ENCODE measurements at regions not wholly inside any gene's neighbourhood (a gene's known extent, or its start where the extent isn't known, plus 50 kb on each side); places are given as distances from the start of the nearest gene placed in this dataset.

DNA sequence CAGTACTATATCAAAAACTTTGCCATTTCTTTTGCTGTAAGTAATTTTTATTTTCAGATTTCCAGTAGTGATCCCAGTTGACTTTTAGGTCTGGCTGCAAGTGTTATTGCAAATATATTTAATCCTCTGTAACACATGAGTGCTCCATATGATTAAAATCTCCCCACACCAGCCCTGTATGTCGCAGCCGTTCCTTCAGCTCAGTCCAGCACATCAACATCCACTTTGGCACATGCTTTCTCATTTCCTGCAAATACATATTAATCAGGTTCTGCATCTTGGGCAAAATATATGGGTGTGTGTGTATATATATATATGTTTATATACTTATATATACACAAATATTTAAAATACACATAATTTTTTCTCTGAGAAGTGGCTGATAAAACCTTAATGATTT lies 919.5 kb downstream of the JRKL start:
- TF ChIP-seq, protein P1, sequence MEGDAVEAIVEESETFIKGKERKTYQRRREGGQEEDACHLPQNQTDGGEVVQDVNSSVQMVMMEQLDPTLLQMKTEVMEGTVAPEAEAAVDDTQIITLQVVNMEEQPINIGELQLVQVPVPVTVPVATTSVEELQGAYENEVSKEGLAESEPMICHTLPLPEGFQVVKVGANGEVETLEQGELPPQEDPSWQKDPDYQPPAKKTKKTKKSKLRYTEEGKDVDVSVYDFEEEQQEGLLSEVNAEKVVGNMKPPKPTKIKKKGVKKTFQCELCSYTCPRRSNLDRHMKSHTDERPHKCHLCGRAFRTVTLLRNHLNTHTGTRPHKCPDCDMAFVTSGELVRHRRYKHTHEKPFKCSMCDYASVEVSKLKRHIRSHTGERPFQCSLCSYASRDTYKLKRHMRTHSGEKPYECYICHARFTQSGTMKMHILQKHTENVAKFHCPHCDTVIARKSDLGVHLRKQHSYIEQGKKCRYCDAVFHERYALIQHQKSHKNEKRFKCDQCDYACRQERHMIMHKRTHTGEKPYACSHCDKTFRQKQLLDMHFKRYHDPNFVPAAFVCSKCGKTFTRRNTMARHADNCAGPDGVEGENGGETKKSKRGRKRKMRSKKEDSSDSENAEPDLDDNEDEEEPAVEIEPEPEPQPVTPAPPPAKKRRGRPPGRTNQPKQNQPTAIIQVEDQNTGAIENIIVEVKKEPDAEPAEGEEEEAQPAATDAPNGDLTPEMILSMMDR (conservative IDR thresholded peaks at IDR 0.05; ENCODE audit: low read depth, low read length) = no peak
- TF ChIP-seq EZH2 (IDR thresholded peaks at IDR 0.05; ENCODE audit: borderline replicate concordance, low read depth, low read length, poor library complexity, severe bottlenecking) = no peak

All from A673 (cell line).